Stimulated activated CD4-positive, alpha-beta T cell treated with anti-CD3 and anti-CD28 coated beads, Interleukin-4, amount 100 ng/mL, for 48 hours (primary cell): ENCODE measurements at regions not wholly inside any gene's neighbourhood (a gene's known extent, or its start where the extent isn't known, plus 50 kb on each side); places are given as distances from the start of the nearest gene placed in this dataset.

Source experiments
- DNase-seq, 2 donors: peaks; one replicate each; pipeline ENCODE4 v3.0.0-alpha.2; 2020; ENCODE audit warnings: low read depth in 2 of 2

GRCh38 chr10:28811639-28812349, 134.5 kb downstream of the BAMBI start:
- no peak for DNase-seq

- DNase-seq, result no peak
These were observed 135.4 kb downstream of the BAMBI start for GRCh38 chr10:28812384-28813372.

GRCh38 chr10:28815681-28816080, 138.4 kb downstream of the BAMBI start:
- no peak for DNase-seq

- no peak for DNase-seq
These were observed 145.6 kb downstream of the BAMBI start for GRCh38 chr10:28822719-28823464.

GRCh38 chr10:28823501-28824075, 146.3 kb downstream of the BAMBI start:
- no peak for DNase-seq

- DNase-seq, result no peak
These were observed 156.0 kb downstream of the BAMBI start for GRCh38 chr10:28833313-28833712.

GRCh38 chr10:28836435-28836743, 159.1 kb downstream of the BAMBI start:
- DNase-seq, result no peak

GRCh38 chr10:28837613-28838390, 160.5 kb downstream of the BAMBI start:
- DNase-seq, result no peak

- no peak for DNase-seq
These were observed 161.6 kb downstream of the BAMBI start for GRCh38 chr10:28838908-28839307.

GRCh38 chr10:28839600-28840007, 162.3 kb downstream of the BAMBI start:
- DNase-seq, result no peak

GRCh38 chr10:28840202-28840601, 162.9 kb downstream of the BAMBI start:
- no peak for DNase-seq

GRCh38 chr10:28840971-28841370, 163.7 kb downstream of the BAMBI start:
- DNase-seq, result no peak

GRCh38 chr10:28841625-28842024, 164.3 kb downstream of the BAMBI start:
- no peak for DNase-seq

- DNase-seq, result no peak
These were observed 165.0 kb downstream of the BAMBI start for GRCh38 chr10:28842321-28842720.

- no peak for DNase-seq
These were observed 167.8 kb downstream of the BAMBI start for GRCh38 chr10:28845009-28845682.

GRCh38 chr10:28849309-28849708, 172.0 kb downstream of the BAMBI start:
- no peak for DNase-seq

- DNase-seq, result no peak
These were observed 172.5 kb downstream of the BAMBI start for GRCh38 chr10:28849821-28850220.

- DNase-seq, result no peak
These were observed 173.5 kb downstream of the BAMBI start for GRCh38 chr10:28850784-28851183.

- no peak for DNase-seq
These were observed 175.9 kb downstream of the BAMBI start for GRCh38 chr10:28853195-28853594.

- DNase-seq, result no peak
These were observed 179.8 kb downstream of the BAMBI start for GRCh38 chr10:28857164-28857563.

GRCh38 chr10:28858646-28859045, 181.3 kb downstream of the BAMBI start:
- no peak for DNase-seq
